Aorta (tissue), 5 donors: ENCODE measurements at regions not wholly inside any gene's neighbourhood (a gene's known extent, or its start where the extent isn't known, plus 50 kb on each side); places are given as distances from the start of the nearest gene placed in this dataset.

Experiments used
- ATAC-seq: fragments of 200-7000 bp; cut with Tn5 transposase; one replicate; pipeline ENCODE4 v1.9.1; 2022; ENCODE audit warnings: moderate library complexity; ENCODE audit not compliant: low FRiP score
- DNase-seq, 2 donors: peaks; one replicate each; pipeline ENCODE4 v3.0.0-alpha.2; 2020
- H3K27ac ChIP-seq, 2 donors: one replicate each; pipeline ENCODE4 v1.5.1; 2013; ENCODE audit warnings: low read length in 2 of 2, mild to moderate bottlenecking in 2 of 2, moderate library complexity in 2 of 2, control low read depth in 1 of 2, inconsistent platforms in 1 of 2, low read depth in 1 of 2
- H3K27me3 ChIP-seq, 2 donors: one replicate each; pipeline ENCODE4 v1.6.1; 2013; ENCODE audit warnings: control low read depth in 1 of 2, low read length in 1 of 2, mild to moderate bottlenecking in 1 of 2, moderate library complexity in 1 of 2; ENCODE audit not compliant: insufficient read depth in 2 of 2, control insufficient read depth in 1 of 2
- H3K36me3 ChIP-seq, 2 donors: one replicate each; pipeline ENCODE4 v1.6.1; 2013; ENCODE audit warnings: control low read depth in 1 of 2, low read length in 1 of 2, mild to moderate bottlenecking in 1 of 2; ENCODE audit not compliant: insufficient read depth in 2 of 2, control insufficient read depth in 1 of 2
- H3K4me1 ChIP-seq, 2 donors: one replicate each; pipeline ENCODE4 v1.6.1; 2013; ENCODE audit warnings: low read length in 2 of 2, control low read depth in 1 of 2, mild to moderate bottlenecking in 1 of 2, moderate library complexity in 1 of 2; ENCODE audit not compliant: insufficient read depth in 2 of 2, control insufficient read depth in 1 of 2
- H3K4me3 ChIP-seq, 2 donors: one replicate each; pipeline ENCODE4 v1.5.1; 2013; ENCODE audit warnings: low read length in 2 of 2, control low read depth in 1 of 2, mild to moderate bottlenecking in 1 of 2
- H3K9me3 ChIP-seq: one replicate; pipeline ENCODE4 v1.6.1; 2013; ENCODE audit warnings: mild to moderate bottlenecking, low read length; ENCODE audit not compliant: control insufficient read depth
- WGBS, 2 donors: extraction: QIAGEN DNeasy Blood & Tissue Kit; methylation state at CpG; one replicate each; pipeline ENCODE4 v1.1.7; 2013; 5-methylcytosine and 5-hydroxymethylcytosine counted together
- intact Hi-C, 2 donors: fragments of 100-400 bp; cut with DNase I; formaldehyde crosslinking; loops; one replicate each; pipeline versions ENCODE4 v1.14.2 to v1.15.0; 2022
- donor health status: healthy with polysubstance abuse.
- donor health status: Bipolar disorder and iron deficiency.
- donor health status: DM: no; HTN: no; CAD: no.
- donor health status: DM: no; HTN: no; CAD: no.
- donor health status: DM: yes; HTN: yes; CAD: no.

DNA sequence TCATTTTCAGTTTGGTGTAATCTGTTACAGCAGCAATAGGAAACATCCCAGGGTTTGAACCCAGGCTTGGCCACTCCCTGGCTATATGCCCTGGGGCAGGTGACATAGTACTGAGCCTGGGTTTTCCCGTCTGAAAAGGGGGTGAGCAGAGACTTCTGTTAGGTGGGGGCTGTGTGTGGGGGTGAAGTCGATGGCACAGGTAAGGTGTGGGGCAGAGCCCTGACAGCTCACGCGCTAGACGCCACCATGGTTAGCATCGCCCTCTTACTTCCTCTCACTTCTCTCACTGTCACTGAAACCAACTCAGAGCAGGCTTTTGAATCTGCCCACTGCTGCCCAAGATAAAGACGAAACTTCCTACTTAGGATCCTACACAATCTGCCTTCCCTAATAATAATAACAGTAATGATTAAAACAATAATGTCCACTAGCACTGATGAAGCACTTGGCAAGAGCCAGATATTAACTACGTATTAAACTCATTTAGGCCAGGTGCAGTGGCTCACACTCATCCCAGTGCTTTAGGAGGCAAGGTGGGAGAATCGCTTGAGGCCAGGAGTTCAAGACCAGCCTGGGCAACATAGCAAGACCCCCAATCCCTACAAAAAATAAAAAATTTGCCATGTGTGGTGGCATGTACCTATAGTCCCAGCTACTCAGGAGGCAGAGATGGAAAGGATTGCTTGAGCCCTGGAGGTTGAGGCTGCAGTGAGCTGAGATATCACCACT is 117.9 kb upstream of the PTPN1 start:
- H3K9me3 ChIP-seq = no peaks in the 10 kb centered on the region
- peaks cover 5% of the 10 kb centered on the region in 2 donors for H3K4me1 ChIP-seq
- no peak overlapping the region for H3K27ac ChIP-seq
- H3K27me3 ChIP-seq = no peaks in the 10 kb centered on the region
- ATAC-seq (no peak), DNase-seq (no peak)
- WGBS, 2 donors = 93 to 96% methylated on average over 9 of the region's 9 CpGs
- no peak overlapping the region for H3K4me3 ChIP-seq
- H3K36me3 ChIP-seq = no peaks in the 10 kb centered on the region
- intact Hi-C loops = loop anchor here in 1 of 2 donors (10.0 kb wide), 1 partner anchor 198 kb away; the partner anchor contains the start of gene CEBPB

DNA sequence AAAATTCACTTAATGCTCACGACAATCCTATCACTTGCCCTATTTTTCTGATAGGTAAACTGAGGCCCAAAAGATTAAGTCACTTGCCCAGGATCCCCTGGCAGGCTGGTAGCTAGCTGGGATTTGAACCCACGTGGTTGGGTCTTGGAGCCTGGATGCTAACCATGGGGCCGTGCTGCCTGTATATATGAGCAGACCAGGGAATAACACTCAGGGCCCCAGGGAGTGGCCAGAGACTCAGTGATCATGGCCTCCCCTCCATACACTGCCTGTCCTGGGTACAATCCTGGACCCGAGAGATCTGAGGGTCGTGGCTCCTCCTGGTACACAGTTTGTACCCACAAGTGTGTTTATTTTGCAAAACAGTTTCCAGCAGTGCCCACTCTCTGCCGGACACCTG is 116.9 kb upstream of the PTPN1 start:
- Histone ChIP-seq H3K27ac (no peak overlapping the region), H3K36me3 (no peaks in the 10 kb centered on the region), H3K9me3 (no peaks in the 10 kb centered on the region), H3K4me1 (peaks cover 2 to 5% of the 10 kb centered on the region in 2 donors), H3K4me3 (no peak overlapping the region), H3K27me3 (no peaks in the 10 kb centered on the region)
- ATAC-seq = no peak
- 83 to 89% methylated on average over 6 of the region's 6 CpGs for WGBS, 2 donors
- no peak for DNase-seq
- intact Hi-C loops = loop anchor here in 1 of 2 donors (10.0 kb wide), 1 partner anchor 198 kb away; the partner anchor contains the start of gene CEBPB

DNA sequence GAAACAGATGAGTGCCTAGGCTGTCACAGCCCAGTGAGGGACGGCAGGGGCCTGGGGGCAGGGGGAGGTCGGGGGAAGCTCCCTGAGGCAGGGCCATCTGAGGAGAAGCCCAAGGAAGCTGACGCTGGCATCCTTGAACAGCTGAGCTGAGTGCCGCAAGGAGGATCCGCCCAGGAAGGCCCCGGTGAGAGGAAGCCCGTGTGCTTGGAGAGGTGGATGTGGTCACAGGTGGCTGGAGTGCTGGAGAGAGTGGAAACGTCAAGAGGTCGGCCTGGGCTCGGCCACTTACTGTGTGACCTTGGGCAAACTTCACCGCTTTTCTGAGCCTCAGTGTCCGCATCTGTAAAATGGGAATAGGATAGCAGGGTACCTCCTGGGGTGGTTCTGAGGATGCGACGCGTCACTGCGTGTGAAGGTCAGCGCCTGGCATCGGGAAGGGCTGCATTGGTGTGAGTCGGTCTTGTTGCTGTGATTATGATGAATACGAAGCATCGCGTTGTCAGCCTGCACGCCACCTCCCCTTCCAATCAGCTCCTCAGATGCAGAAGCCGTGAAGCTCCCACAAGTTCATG is 116.1 kb upstream of the PTPN1 start:
- ATAC-seq (no peak), DNase-seq (no peak)
- Histone ChIP-seq H3K9me3 (no peaks in the 10 kb centered on the region), H3K27ac (peak overlapping the region in 1 of 2 donors; percentile 82), H3K36me3 (no peaks in the 10 kb centered on the region), H3K27me3 (no peaks in the 10 kb centered on the region), H3K4me3 (no peak overlapping the region), H3K4me1 (peaks cover 0 to 5% of the 10 kb centered on the region in 2 donors)
- intact Hi-C loops = loop anchor here in 1 of 2 donors (10.0 kb wide), 1 partner anchor 199 kb away; the partner anchor contains the start of gene CEBPB
- 92% methylated on average over 24 of the region's 24 CpGs for WGBS, 2 donors

DNA sequence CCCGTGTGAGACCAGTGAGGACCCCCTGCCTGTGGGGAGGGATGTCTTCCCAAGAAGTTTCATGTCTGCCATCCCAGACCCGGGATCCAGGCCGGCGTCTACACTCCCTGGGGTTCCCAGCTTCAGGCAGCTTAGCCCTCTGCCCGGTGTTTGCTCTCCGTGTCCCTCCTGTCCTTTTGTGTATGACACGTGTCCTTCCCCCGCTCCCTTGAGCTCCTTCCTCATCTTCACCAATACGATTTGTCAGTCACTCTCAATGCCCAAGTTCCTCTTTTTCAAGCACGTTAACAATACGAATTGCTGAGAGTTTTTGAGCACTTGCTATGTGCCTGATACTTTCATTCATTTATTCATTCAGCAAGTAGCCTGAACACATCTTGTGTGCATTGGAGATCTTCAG is 115.6 kb upstream of the PTPN1 start:
- intact Hi-C loops = loop anchor here in 1 of 2 donors (10.0 kb wide), 1 partner anchor 200 kb away; the partner anchor contains the start of gene CEBPB
- Histone ChIP-seq H3K36me3 (no peaks in the 10 kb centered on the region), H3K27me3 (no peaks in the 10 kb centered on the region), H3K27ac (peak overlapping the region; percentile 77 to 82), H3K4me3 (no peak overlapping the region), H3K9me3 (no peaks in the 10 kb centered on the region), H3K4me1 (peaks cover 0 to 5% of the 10 kb centered on the region in 2 donors)
- DNase-seq (peak in 1 of 2 donors; percentile 65), ATAC-seq (no peak)
- WGBS, 2 donors = 86 to 90% methylated on average over 11 of the region's 11 CpGs

DNA sequence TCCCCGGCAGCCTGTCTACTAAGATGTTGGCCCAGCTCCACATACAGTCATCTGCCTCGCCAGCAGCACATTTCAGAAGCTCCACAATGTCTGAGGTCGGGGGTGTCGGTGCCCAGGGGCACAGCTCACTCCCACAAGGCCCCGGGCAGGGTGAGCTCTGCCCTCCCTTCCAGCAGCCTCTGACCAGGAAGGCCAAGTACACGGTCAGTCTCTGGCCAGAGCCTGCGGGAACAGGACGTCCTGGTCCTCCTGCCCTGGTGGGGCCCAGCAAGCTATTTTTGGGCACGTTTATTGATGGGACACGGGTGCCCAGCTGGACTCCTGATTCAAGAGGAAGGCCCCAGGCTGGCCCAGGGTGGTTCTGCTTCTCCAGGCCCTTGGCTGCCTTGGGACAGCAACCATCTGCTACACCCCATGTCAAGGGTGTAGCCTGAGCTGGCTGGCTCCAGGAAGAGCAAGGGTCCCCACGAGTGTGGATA is 114.9 kb upstream of the PTPN1 start:
- ATAC-seq = peak; percentile 88
- 2 to 3% methylated on average over 11 of the region's 11 CpGs for WGBS, 2 donors
- no peak overlapping the region for H3K4me3 ChIP-seq
- no peaks in the 10 kb centered on the region for H3K36me3 ChIP-seq
- no peaks in the 10 kb centered on the region for H3K27me3 ChIP-seq
- peak; percentile 86 to 94 for DNase-seq
- no peaks in the 10 kb centered on the region for H3K9me3 ChIP-seq
- intact Hi-C loops = loop anchor here (5.0 to 10.0 kb wide), 3 partner anchors 93 to 203 kb away; partner anchors contain the start of gene CEBPB (in 2 of the 2)
- H3K4me1 ChIP-seq = peaks cover 0 to 5% of the 10 kb centered on the region in 2 donors
- H3K27ac ChIP-seq = peak overlapping the region; percentile 93 to 99

DNA sequence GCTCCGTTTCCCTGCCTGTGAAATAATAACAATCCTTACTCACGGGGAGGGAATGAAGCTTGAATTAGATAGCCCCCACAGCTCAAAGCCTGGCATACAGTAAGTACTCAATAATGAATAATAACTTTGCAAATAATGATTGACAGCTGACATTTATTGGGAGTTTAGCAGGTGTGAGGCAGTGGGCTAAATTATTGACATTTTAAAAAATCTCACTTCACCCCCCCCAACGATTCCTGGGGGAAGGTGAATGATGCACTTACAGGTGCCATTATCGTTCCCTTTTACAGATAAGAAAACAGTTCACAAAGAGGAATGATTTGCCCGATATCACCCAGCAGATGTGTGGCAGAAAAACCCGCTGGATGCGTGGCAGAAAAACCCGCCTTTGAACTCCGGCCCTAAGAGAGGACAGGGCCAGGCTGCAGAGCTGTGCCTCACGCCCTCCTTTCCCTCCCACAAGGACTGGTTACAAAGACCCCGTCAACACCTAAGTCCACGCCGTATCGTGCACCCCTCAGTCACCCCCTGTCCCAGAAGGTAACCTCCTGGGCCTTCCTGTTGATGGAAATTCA is 114.2 kb upstream of the PTPN1 start:
- Histone ChIP-seq H3K9me3 (no peaks in the 10 kb centered on the region), H3K27ac (peak overlapping the region; percentile 93 to 99), H3K4me3 (no peak overlapping the region), H3K4me1 (peaks cover 0 to 5% of the 10 kb centered on the region in 2 donors), H3K27me3 (no peaks in the 10 kb centered on the region), H3K36me3 (no peaks in the 10 kb centered on the region)
- 82 to 83% methylated on average over 14 of the region's 14 CpGs for WGBS, 2 donors
- intact Hi-C loops = loop anchor here (2.0 to 10.0 kb wide), 4 partner anchors 83 to 204 kb away; partner anchors contain the start of gene CEBPB (in 2 of the 2)
- ATAC-seq (no peak), DNase-seq (no peak)

DNA sequence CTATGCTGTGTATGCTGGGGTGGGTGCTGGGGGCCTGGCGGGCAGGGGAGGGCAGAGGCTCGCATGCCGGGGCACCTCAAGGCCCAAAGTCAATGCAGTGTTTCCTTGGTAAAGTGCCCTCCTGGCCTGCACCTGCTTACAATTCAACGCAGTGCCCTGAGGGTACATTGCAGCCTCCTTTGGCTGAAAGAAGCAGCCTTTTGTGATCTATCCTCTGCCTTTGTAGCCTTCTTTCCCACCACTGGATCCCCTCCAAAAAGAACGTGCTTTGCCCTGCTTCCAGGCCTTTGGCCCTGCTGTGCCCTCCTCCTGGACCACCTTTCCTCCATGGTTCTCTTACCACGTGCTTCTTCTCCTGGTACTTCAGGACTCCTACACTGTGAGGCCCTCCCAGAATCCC is 113.6 kb upstream of the PTPN1 start:
- H3K27ac ChIP-seq = peak overlapping the region; percentile 93 to 99
- DNase-seq (no peak), ATAC-seq (no peak)
- intact Hi-C loops = loop anchor here (2.0 to 10.0 kb wide), 4 partner anchors 84 to 204 kb away; partner anchors contain the start of gene CEBPB (in 2 of the 2)
- no peak overlapping the region for H3K4me3 ChIP-seq
- no peaks in the 10 kb centered on the region for H3K27me3 ChIP-seq
- 81 to 90% methylated on average over 6 of the region's 6 CpGs for WGBS, 2 donors
- no peaks in the 10 kb centered on the region for H3K36me3 ChIP-seq
- peaks cover 0 to 5% of the 10 kb centered on the region in 2 donors for H3K4me1 ChIP-seq
- H3K9me3 ChIP-seq = no peaks in the 10 kb centered on the region

DNA sequence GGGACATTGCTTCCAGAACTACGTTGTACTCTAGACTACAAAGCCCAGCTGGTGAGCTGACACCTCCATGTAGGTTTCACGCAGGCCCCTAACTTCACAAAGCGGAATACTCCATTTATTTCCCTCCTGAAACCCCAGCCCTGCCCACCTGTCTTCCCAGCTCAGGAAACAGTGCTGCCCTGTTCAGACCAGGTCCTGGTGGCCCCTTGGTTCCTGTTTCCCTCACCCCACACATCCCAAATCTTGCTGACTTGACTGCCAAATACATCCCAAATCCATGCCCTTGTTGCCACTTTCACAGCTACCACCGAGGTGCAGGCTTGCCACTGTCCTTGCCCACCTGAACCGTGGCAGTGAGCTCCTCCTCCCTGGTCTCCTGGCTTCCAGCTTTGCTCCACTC is 113.1 kb upstream of the PTPN1 start:
- Histone ChIP-seq H3K9me3 (no peaks in the 10 kb centered on the region), H3K4me1 (peaks cover 0 to 5% of the 10 kb centered on the region in 2 donors), H3K36me3 (no peaks in the 10 kb centered on the region), H3K27ac (peak overlapping the region; percentile 93 to 99), H3K27me3 (no peaks in the 10 kb centered on the region), H3K4me3 (no peak overlapping the region)
- ATAC-seq (no peak), DNase-seq (no peak)
- 91 to 97% methylated on average over 5 of the region's 5 CpGs for WGBS, 2 donors
- intact Hi-C loops = loop anchor here (2.0 to 10.0 kb wide), 4 partner anchors 84 to 205 kb away; partner anchors contain the start of gene CEBPB (in 2 of the 2)
